Ascending aorta (tissue), 2 donors: ENCODE measurements at regions not wholly inside any gene's neighbourhood (a gene's known extent, or its start where the extent isn't known, plus 50 kb on each side); places are given as distances from the start of the nearest gene placed in this dataset.

ENCODE experiments used
- DNase-seq, 2 donors: peaks; one replicate each; pipeline ENCODE4 v3.0.0-alpha.2; 2019; ENCODE audit warnings: low spot score in 2 of 2
- H3K27ac ChIP-seq, 2 donors: fragments of 200-600 bp; sonication (generic); one replicate each; pipeline ENCODE4 v1.5.1; 2016 to 2017; ENCODE audit warnings: mild to moderate bottlenecking in 1 of 2
- H3K27me3 ChIP-seq: fragments of 200-600 bp; sonication (generic); one replicate; pipeline ENCODE4 v1.5.1; 2017
- H3K36me3 ChIP-seq, 2 donors: fragments of 200-600 bp; sonication (generic); one replicate each; pipeline ENCODE4 v1.5.1; 2016
- H3K4me1 ChIP-seq, 2 donors: fragments of 200-600 bp; sonication (generic); one replicate each; pipeline ENCODE4 v1.5.1; 2016 to 2017; ENCODE audit warnings: mild to moderate bottlenecking in 1 of 2
- H3K4me3 ChIP-seq, 2 donors: fragments of 200-600 bp; sonication (generic); one replicate each; pipeline ENCODE4 v1.5.1; 2016 to 2017; ENCODE audit warnings: mild to moderate bottlenecking in 1 of 2
- H3K9me3 ChIP-seq, 2 donors: fragments of 200-600 bp; sonication (generic); one replicate each; pipeline ENCODE4 v1.5.1; 2016
- CTCF ChIP-seq, 3 experiments: fragments of 200-600 bp in 2 of 3; fragments of 450-650 bp in 1 of 3; sonication (generic) in 2 of 3; IDR thresholded peaks; one replicate each; pipeline ENCODE4 v1.5.1; 2016 to 2019; ENCODE audit warnings: antibody characterized with exemption in 3 of 3, mild to moderate bottlenecking in 1 of 3, moderate library complexity in 1 of 3
- intact Hi-C: fragments of 100-400 bp; cut with DNase I; formaldehyde crosslinking; loops from one replicate; pipeline ENCODE4 v1.15.1; 2023

DNA sequence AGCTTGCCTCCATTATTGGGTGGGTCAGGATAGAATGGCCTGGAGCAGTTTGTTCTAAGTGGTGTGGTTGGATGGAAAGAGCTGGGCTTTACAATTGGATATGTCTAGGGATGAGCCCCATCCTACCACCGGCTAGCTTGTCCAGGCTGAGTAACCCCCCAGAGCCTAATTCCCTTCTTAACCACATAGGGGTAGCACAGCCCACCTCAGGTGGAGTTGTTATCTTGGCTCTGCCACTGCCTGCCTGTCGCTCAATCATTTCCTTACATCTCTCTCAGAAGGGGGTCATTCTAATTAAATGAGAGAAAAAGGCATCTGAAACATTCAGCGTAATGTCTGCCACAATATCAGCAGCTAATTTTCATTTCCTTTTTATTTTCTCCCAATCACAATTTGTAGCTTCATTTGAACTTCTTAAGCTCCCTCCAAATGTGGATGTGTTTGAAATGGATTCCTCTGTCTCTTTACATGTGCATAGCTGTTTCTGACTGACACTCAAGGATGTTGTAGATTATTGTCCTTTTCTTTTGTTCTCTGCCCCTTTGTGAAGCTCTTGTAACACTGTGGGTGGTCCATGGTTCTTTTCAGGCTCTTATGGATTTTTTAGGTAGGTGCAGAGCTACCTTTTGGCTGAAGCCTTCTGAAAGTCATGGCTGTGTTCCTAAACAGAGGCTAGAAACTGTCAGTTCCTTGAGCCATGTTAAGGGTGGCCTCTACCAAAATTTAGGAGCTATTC is 383.1 kb upstream of the KLF4 start:
- H3K4me1 ChIP-seq: no peaks in the 10 kb centered on the region
- no peaks in the 10 kb centered on the region for H3K9me3 ChIP-seq
- no peaks in the 10 kb centered on the region for H3K27me3 ChIP-seq
- H3K27ac ChIP-seq: no peak overlapping the region
- no peak for TF ChIP-seq CTCF (IDR thresholded peaks at IDR 0.05)
- intact Hi-C loops: no loop called here
- H3K4me3 ChIP-seq: no peak overlapping the region
- DNase-seq: no peak
- H3K36me3 ChIP-seq: no peaks in the 10 kb centered on the region

DNA sequence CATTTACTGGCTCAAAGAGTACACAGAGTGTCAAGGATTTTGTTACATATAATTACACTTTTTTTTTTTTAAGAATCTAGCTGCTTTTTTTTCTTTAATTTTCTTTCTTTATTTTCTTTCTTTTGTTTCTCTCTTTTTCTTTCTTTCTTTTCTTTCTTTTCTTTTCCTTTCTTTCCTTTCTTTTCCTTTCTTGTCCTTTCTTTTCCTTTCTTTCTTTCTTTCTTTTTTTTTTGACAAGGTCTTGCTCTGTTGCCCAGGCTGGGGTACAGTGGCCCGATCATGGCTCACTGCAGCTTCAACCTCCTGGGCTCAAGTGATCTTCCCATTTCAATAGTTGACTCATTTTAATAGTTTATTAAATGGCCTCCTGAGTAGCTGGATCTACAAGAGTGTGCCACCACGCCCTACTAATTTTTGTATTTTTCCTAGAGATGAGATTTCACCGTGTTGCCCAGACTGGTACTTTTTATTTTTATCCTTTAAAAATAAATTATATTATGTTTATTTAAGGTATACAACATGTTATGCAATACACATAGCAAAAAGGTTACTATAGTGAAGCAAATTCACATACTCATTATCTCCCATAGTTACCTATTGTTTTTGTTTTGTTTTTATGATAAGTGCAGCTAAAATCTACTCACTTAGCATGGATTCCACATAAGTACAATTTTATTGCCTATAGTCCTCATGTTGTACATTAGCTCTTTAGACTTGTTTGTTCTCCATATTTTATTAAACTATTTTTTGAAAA is 381.5 kb upstream of the KLF4 start:
- no peaks in the 10 kb centered on the region for H3K4me1 ChIP-seq
- no peak overlapping the region for H3K4me3 ChIP-seq
- H3K27ac ChIP-seq: no peak overlapping the region
- no peak for TF ChIP-seq CTCF (IDR thresholded peaks at IDR 0.05)
- no peaks in the 10 kb centered on the region for H3K36me3 ChIP-seq
- H3K27me3 ChIP-seq: no peaks in the 10 kb centered on the region
- DNase-seq: no peak
- intact Hi-C loops: no loop called here
- H3K9me3 ChIP-seq: no peaks in the 10 kb centered on the region

- intact Hi-C loops: no loop called here
- TF ChIP-seq CTCF (IDR thresholded peaks at IDR 0.05): no peak
- no peaks in the 10 kb centered on the region for H3K27me3 ChIP-seq
- no peaks in the 10 kb centered on the region for H3K9me3 ChIP-seq
- no peak overlapping the region for H3K27ac ChIP-seq
- H3K4me1 ChIP-seq: no peaks in the 10 kb centered on the region
- DNase-seq: no peak
- no peaks in the 10 kb centered on the region for H3K36me3 ChIP-seq
- H3K4me3 ChIP-seq: no peak overlapping the region
These were observed 380.7 kb upstream of the KLF4 start for GRCh38 chr9:107870221-107870620.

DNA sequence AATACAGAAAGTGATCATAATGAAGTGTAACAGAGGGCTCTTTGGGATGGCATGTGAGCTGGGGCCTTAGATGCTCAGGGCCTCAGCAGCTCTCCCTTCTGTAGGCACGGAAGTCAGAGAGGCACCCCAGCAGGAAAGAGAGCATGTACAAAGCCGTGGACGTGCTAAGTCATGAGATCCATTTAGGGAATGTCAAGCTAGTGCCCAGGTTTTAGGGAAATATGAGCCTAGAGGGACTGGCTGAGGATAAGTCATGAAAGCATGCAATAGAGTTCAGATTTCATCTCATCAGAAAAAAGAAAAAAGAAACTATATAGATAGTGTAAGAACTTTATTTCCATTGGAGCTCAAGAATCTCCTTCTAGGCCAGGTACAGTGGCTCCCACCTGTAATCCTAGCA is 379.5 kb upstream of the KLF4 start:
- no peak overlapping the region for H3K27ac ChIP-seq
- no peak overlapping the region for H3K4me3 ChIP-seq
- H3K4me1 ChIP-seq: no peaks in the 10 kb centered on the region
- no peak for DNase-seq
- H3K27me3 ChIP-seq: no peaks in the 10 kb centered on the region
- no peak for TF ChIP-seq CTCF (IDR thresholded peaks at IDR 0.05)
- H3K9me3 ChIP-seq: no peaks in the 10 kb centered on the region
- intact Hi-C loops: no loop called here
- H3K36me3 ChIP-seq: no peaks in the 10 kb centered on the region

DNA sequence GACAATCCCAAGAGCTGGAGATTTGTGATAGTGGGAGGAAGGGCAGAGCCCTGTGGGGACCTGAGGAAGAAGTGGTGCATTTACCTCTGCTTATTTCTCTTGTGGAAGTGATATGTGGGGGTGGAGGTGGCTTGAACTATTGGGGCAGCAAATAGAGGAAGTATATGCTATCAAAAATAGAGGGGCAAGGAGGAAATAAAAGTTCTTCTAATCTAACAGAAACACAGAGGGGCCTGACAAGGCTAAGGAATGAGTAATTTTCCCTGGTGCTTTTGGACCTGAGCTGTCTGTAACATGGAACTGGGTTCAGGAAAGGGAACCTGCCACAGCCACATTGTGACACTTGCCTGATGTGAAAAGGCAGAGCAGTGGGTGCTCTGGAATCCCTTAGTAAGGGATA is 378.6 kb upstream of the KLF4 start:
- Histone ChIP-seq H3K36me3 (no peaks in the 10 kb centered on the region), H3K27ac (no peak overlapping the region), H3K4me1 (no peaks in the 10 kb centered on the region), H3K27me3 (no peaks in the 10 kb centered on the region), H3K9me3 (no peaks in the 10 kb centered on the region), H3K4me3 (no peak overlapping the region)
- TF ChIP-seq CTCF (IDR thresholded peaks at IDR 0.05): no peak
- intact Hi-C loops: no loop called here
- no peak for DNase-seq
